ENCODE measurements at regions not wholly inside any gene's neighbourhood (a gene's known extent, or its start where the extent isn't known, plus 50 kb on each side); places are given as distances from the start of the nearest gene placed in this dataset.
A peak's percentile ranks its signal among the peaks of the same experiment; 100 is the strongest.

- DNase-seq (no peak), ATAC-seq (no peak)
- H3K27ac ChIP-seq = no peak overlapping the region
- H3K9me3 ChIP-seq = no peaks in the 10 kb centered on the region
- intact Hi-C loops (cut with DNase I) = no loop called here
- H3K4me3 ChIP-seq = no peak overlapping the region
- no peaks in the 10 kb centered on the region for H3K36me3 ChIP-seq
- TF ChIP-seq POLR2A (IDR thresholded peaks at IDR 0.05) (no peak), CTCF (IDR thresholded peaks at IDR 0.05) (no peak)
- no peaks in the 10 kb centered on the region for H3K4me1 ChIP-seq
- no peaks in the 10 kb centered on the region for H3K27me3 ChIP-seq
- WGBS (ENCODE audit: insufficient coverage, low coverage, low lambda C conversion rate, missing lambda C conversion rate) = 63% methylated on average over 6 of the region's 6 CpGs
Observed at GRCh38 chr4:89595125-89595789, 241.7 kb downstream of the SNCA start.

GRCh38 chr4:89590128-89590527, 246.8 kb downstream of the SNCA start:
- H3K36me3 ChIP-seq = no peaks in the 10 kb centered on the region
- TF ChIP-seq POLR2A (IDR thresholded peaks at IDR 0.05) = no peak
- TF ChIP-seq CTCF (IDR thresholded peaks at IDR 0.05) = no peak
- no peaks in the 10 kb centered on the region for H3K9me3 ChIP-seq
- intact Hi-C loops (cut with DNase I) = no loop called here
- H3K27ac ChIP-seq = no peak overlapping the region
- H3K4me1 ChIP-seq = no peaks in the 10 kb centered on the region
- no peak overlapping the region for H3K4me3 ChIP-seq
- DNase-seq (no peak), ATAC-seq (no peak)
- 50% methylated on average over 1 of the region's 2 CpGs for WGBS (ENCODE audit: insufficient coverage, low coverage, low lambda C conversion rate, missing lambda C conversion rate)
- H3K27me3 ChIP-seq = no peaks in the 10 kb centered on the region

GRCh38 chr4:89588421-89588820, 248.5 kb downstream of the SNCA start:
- no peaks in the 10 kb centered on the region for H3K9me3 ChIP-seq
- TF ChIP-seq CTCF (IDR thresholded peaks at IDR 0.05) = no peak
- no peak for TF ChIP-seq POLR2A (IDR thresholded peaks at IDR 0.05)
- no peaks in the 10 kb centered on the region for H3K36me3 ChIP-seq
- no peak for ATAC-seq
- intact Hi-C loops (cut with DNase I) = no loop called here
- no peak overlapping the region for H3K4me3 ChIP-seq
- no peaks in the 10 kb centered on the region for H3K27me3 ChIP-seq
- no peaks in the 10 kb centered on the region for H3K4me1 ChIP-seq
- WGBS (ENCODE audit: insufficient coverage, low coverage, low lambda C conversion rate, missing lambda C conversion rate) = 83% methylated on average over 1 of the region's 1 CpG
- no peak for DNase-seq
- H3K27ac ChIP-seq = no peak overlapping the region

GRCh38 chr4:89587364-89587763, 249.6 kb downstream of the SNCA start:
- Histone ChIP-seq H3K4me1 (no peaks in the 10 kb centered on the region), H3K27me3 (no peaks in the 10 kb centered on the region), H3K9me3 (no peaks in the 10 kb centered on the region), H3K36me3 (no peaks in the 10 kb centered on the region), H3K27ac (no peak overlapping the region), H3K4me3 (no peak overlapping the region)
- intact Hi-C loops (cut with DNase I) = no loop called here
- DNase-seq (no peak), ATAC-seq (no peak)
- 40% methylated on average over 2 of the region's 2 CpGs for WGBS (ENCODE audit: insufficient coverage, low coverage, low lambda C conversion rate, missing lambda C conversion rate)
- no peak for TF ChIP-seq POLR2A (IDR thresholded peaks at IDR 0.05)
- no peak for TF ChIP-seq CTCF (IDR thresholded peaks at IDR 0.05)

- H3K4me3 ChIP-seq = no peak overlapping the region
- H3K27ac ChIP-seq = no peak overlapping the region
- no peak for ATAC-seq
- H3K27me3 ChIP-seq = no peaks in the 10 kb centered on the region
- H3K4me1 ChIP-seq = no peaks in the 10 kb centered on the region
- TF ChIP-seq POLR2A (IDR thresholded peaks at IDR 0.05) = no peak
- TF ChIP-seq CTCF (IDR thresholded peaks at IDR 0.05) = peak in 2 of 4 donors; percentile 9 to 18
- DNase-seq = no peak
- 26% methylated on average over 2 of the region's 2 CpGs for WGBS (ENCODE audit: insufficient coverage, low coverage, low lambda C conversion rate, missing lambda C conversion rate)
- H3K36me3 ChIP-seq = no peaks in the 10 kb centered on the region
- intact Hi-C loops (cut with DNase I) = no loop called here
- H3K9me3 ChIP-seq = no peaks in the 10 kb centered on the region
Observed at GRCh38 chr4:89586864-89587263, 250.1 kb downstream of the SNCA start.
